HG02798 (cell line): ENCODE measurements at regions not wholly inside any gene's neighbourhood (a gene's known extent, or its start where the extent isn't known, plus 50 kb on each side); places are given as distances from the start of the nearest gene placed in this dataset.

Source experiments
- ATAC-seq: cut with Tn5 transposase; IDR thresholded peaks from one replicate; pipeline ENCODE4 v1.9.1; 2021; ENCODE audit warnings: mild to moderate bottlenecking; ENCODE audit not compliant: unreplicated experiment, poor library complexity

DNA sequence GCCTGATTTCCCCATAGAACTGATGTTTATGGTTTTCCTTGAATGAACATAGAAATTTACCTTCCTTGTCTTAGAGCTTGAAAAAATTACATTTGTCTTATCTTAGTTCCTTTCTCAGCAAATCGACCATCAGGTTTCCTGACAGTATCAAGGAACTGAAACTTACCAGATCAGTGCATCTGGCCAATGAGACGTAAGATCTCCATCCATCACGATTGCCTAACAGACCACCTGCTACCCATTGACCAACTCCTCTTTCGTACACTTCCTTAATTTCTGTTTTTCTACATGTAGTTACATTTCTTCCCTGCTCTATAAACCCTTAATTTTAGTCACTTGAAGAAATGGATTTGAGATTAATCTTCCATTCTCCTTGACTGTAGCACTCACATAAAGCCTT is 57.4 kb upstream of the TMPRSS15 start:
- no peak for ATAC-seq

GRCh38 chr21:18461743-18462142 is 58.2 kb upstream of the TMPRSS15 start:
- ATAC-seq = no peak

DNA sequence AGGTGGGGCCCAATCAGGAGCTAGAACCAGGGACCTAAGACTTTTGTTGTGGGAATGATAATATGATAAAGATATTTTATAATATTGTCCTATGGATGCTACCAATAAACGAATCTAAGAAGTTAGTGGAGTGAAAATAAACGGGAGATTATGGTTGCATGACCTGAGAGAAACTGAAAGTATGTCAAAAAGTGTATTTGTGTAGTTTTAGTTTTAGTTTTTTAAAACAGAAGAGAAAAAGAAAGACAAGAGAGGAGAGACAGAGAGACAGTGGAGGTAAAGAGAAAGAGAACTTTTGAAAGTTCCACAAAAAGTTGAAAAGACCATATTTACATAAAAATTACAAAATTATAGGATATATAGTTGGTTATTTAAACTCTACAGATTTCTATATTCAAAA is 64.1 kb upstream of the TMPRSS15 start:
- ATAC-seq = no peak

- no peak for ATAC-seq
Observed at GRCh38 chr21:18468790-18469189, 65.2 kb upstream of the TMPRSS15 start.

- no peak for ATAC-seq
Observed at GRCh38 chr21:18476639-18477038, 73.1 kb upstream of the TMPRSS15 start.

GRCh38 chr21:18477043-18477442 is 73.5 kb upstream of the TMPRSS15 start:
- ATAC-seq = no peak

DNA sequence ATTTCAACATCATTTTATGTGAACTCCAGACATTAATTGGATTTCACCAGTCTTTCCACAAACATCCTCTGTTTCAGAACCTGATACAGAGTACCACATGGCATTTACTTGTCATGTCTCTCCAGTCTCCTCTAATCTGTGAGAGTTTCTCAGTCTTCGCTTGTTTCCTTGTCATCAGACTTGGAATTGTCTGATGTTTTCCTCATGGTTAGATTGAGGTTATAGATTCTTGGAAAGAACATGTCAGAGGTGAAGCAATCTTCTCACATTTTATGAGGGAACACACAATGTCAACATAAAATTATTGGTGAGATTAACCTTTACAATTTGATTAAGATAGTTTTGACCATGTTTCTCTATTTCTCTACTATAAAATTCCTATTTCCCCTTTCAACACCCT is 74.9 kb upstream of the TMPRSS15 start:
- no peak for ATAC-seq

GRCh38 chr21:18488252-18488651 is 84.7 kb upstream of the TMPRSS15 start:
- ATAC-seq = no peak

GRCh38 chr21:18493422-18493821 is 89.8 kb upstream of the TMPRSS15 start:
- no peak for ATAC-seq

GRCh38 chr21:18495523-18495922 is 91.9 kb upstream of the TMPRSS15 start:
- ATAC-seq = no peak

DNA sequence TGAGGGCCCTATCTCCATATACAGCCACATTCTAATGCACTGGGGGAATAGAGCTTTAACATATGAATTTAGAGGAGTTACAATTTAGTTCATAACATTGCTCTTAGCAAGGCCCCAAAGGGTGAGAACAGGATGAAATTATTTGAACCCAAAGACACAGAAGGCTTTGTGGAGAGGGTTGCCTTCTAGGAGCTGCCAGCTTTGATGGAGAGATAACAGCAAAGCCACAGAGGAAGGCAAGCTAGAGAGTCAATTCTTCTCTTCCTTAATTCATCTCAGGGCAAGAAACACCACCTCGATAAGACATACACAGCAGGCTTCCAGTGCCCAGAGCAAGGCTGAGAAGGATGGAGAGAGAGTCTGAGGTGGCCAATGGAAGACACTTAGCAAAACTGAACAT is 94.8 kb upstream of the TMPRSS15 start:
- no peak for ATAC-seq

DNA sequence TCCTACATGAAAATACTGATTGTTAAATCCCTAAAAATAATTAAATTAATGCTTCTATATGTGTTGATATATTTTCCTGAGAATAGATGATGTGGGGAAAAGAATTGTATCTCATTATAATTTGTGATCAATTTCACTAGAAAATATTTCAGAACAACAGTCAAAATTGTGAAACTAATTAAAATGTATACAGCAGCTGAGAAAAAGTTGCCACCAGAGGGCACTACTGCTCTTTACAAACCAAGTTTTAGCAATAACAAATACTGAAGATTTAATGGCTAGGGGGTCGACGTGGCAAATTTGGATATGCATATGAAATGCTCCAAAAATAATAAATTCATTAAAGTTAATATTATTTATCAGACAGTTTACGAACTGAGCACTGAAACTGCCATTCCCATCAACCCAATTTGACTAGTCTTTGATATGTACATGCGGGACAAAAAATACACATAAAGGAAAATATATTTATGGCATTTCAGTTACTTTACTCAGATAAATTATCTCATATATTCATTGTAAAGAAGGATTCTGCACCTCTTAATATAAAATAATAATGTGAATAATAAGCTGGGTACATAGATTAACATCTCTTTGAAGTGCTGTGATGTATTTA is 96.3 kb upstream of the TMPRSS15 start:
- ATAC-seq = no peak

DNA sequence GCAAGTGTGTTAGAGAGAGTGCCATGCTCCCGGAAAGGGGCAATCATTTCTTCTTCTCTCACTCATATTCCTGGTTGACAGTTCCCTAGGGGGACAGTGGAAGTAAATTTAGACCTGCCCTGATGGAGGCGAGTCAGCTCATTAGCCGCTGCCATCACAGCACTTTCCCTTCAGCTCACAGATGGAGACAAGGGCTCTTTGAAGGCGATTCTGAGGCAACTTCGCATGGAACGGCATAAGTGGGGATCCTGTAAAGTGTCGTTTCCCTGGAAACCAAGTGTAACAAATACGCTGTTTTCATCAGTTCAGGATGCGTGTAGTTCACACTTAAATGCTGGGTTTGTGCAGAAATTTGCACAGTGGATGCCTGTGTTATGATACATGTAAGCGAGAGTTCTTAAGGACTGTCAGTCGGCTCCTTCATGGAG is 114.5 kb upstream of the TMPRSS15 start:
- no peak for ATAC-seq

- ATAC-seq = no peak
Observed at GRCh38 chr21:18521204-18521603, 117.6 kb upstream of the TMPRSS15 start.

- ATAC-seq = no peak
Observed at GRCh38 chr21:18522181-18522972, 118.8 kb upstream of the TMPRSS15 start.

GRCh38 chr21:18524097-18524880 is 120.7 kb upstream of the TMPRSS15 start:
- no peak for ATAC-seq

- no peak for ATAC-seq
Observed at GRCh38 chr21:18529254-18529653, 125.7 kb upstream of the TMPRSS15 start.

- ATAC-seq = no peak
Observed at GRCh38 chr21:18542081-18542480, 138.5 kb upstream of the TMPRSS15 start.

DNA sequence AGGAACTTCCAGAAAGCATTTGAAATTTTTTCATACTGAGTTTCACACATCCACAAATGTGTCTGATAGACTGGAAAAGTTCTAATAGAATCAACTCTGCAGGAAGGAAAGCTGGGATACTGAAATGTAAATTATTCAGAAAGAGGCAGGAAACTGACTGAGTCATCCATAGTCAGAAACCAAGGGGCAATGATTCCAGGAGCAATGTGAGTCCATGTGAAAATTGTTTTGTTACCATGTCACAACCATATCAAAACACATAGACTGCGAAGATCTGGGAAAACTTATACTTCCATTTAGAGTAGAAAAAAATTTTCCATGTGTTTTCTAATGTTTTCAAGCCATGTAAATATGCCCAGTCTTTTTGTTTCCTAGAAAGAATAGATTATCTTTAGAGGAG is 142.3 kb upstream of the TMPRSS15 start:
- no peak for ATAC-seq

- no peak for ATAC-seq
Observed at GRCh38 chr21:18547347-18547746, 143.8 kb upstream of the TMPRSS15 start.

GRCh38 chr21:18548249-18548648 is 144.7 kb upstream of the TMPRSS15 start:
- ATAC-seq = no peak
